GM10248 (cell line): ENCODE measurements at regions not wholly inside any gene's neighbourhood (a gene's known extent, or its start where the extent isn't known, plus 50 kb on each side); places are given as distances from the start of the nearest gene placed in this dataset.

Experiments used
- CTCF ChIA-PET: fragments of 300-600 bp; sonication (Branson Sonifier 250); formaldehyde crosslinking; extraction: SDS; loops from one replicate; lab custom pipeline; 2021; ENCODE audit warnings: antibody characterized with exemption; lab: Yijun Ruan, JAX
- POLR2A ChIA-PET: fragments of 350-650 bp; sonication (Branson Sonifier 250); formaldehyde crosslinking; extraction: SDS; loops from one replicate; lab custom pipeline; 2020; ENCODE audit warnings: antibody characterized with exemption; lab: Yijun Ruan, JAX
- DNase-seq: peaks from one replicate; pipeline ENCODE4 v3.0.0; 2012; ENCODE audit errors: extremely low spot score
- TF ChIP-seq, protein P1 (sequence below): IDR thresholded peaks from 2 replicates; pipeline ENCODE4 v1.5.1; 2012; ENCODE audit warnings: mild to moderate bottlenecking, low read depth; ENCODE audit errors: extremely low read depth, missing control alignments, control extremely low read depth

DNA sequence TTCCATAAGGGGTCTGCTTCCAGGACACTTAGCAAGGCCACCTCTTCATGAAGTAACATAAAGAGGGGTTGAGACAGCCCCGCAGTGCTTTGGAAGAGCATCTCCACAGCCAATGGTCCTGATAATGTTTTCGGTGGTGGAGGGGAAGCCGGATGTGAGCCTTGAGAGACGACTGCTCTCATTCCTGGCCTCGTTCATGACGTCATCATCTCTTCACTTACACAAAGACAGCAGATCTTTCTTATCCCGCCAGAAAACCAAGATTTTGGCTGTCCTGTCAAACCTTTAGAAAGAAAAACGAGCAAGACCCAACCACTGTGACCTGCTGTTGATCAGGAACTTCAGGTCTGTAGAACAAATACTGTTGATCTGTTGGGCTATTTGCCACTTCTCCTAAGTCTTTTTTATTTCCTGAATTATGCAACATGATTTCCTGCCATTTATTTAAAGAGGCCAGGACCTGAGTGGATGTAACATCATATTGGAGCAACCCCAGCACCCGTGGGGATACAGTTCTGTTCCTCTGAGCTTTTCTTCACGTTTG is 89.0 kb upstream of the IRX2 start:
- POLR2A ChIA-PET, result no interaction called here
- CTCF ChIA-PET, result no interaction called here
- TF ChIP-seq, protein P1, sequence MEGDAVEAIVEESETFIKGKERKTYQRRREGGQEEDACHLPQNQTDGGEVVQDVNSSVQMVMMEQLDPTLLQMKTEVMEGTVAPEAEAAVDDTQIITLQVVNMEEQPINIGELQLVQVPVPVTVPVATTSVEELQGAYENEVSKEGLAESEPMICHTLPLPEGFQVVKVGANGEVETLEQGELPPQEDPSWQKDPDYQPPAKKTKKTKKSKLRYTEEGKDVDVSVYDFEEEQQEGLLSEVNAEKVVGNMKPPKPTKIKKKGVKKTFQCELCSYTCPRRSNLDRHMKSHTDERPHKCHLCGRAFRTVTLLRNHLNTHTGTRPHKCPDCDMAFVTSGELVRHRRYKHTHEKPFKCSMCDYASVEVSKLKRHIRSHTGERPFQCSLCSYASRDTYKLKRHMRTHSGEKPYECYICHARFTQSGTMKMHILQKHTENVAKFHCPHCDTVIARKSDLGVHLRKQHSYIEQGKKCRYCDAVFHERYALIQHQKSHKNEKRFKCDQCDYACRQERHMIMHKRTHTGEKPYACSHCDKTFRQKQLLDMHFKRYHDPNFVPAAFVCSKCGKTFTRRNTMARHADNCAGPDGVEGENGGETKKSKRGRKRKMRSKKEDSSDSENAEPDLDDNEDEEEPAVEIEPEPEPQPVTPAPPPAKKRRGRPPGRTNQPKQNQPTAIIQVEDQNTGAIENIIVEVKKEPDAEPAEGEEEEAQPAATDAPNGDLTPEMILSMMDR, result no peak
- DNase-seq, result no peak

- no peak for DNase-seq
- ChIA-PET CTCF (no interaction called here), POLR2A (no interaction called here)
- TF ChIP-seq, protein P1, result no peak
Observed at GRCh38 chr5:2836133-2836532, 84.7 kb upstream of the IRX2 start.

DNA sequence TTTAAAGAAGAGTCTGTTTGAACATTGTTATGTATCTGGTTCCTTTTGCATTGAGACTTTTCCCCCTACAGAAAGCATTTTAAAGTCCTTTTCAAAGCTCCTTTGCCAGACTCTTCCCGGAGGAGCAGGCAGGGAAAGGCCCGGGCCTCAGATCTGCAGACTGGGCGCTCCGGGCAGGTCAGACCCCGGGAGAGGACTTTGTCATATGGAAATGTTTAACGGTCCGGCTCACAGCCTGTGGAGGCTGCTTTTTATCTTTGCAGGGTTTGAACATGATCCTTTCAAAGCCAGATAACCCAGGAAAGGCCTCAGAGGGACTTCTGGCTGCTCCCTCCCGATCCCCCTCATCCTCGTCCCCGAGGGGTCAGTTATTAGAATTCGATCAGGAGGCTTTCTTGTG is 82.1 kb upstream of the IRX2 start:
- CTCF ChIA-PET, result no interaction called here
- TF ChIP-seq, protein P1, result no peak
- DNase-seq, result no peak
- POLR2A ChIA-PET, result no interaction called here

DNA sequence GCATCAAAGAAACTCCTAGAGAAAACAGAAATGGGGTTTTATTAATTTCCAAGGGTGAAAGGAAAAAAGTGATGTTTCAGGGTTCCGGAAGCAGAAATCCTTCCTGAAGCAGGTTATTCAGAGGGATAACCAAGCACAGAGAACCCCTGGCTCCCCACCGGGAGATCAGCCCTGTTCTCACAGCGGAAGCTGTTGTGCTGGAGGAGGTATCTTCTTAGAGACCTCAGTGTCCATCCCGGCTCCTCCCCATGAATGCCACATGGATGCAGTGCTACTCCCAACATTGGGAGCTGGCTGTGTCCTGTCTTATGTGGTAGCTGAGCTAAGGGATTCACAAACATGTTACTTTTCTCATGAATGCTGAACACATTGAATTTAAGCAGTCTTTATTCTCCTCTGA is 80.9 kb upstream of the IRX2 start:
- no peak for DNase-seq
- TF ChIP-seq, protein P1, result no peak
- ChIA-PET CTCF (no interaction called here), POLR2A (no interaction called here)

- CTCF ChIA-PET, result no interaction called here
- no peak for DNase-seq
- POLR2A ChIA-PET, result no interaction called here
- TF ChIP-seq, protein P1, result no peak
Observed at GRCh38 chr5:2829239-2829638, 77.8 kb upstream of the IRX2 start.

GRCh38 chr5:2818936-2819335 is 67.5 kb upstream of the IRX2 start:
- ChIA-PET CTCF (no interaction called here), POLR2A (no interaction called here)
- TF ChIP-seq, protein P1, result no peak
- no peak for DNase-seq

- TF ChIP-seq, protein P1, result no peak
Observed at GRCh38 chr5:2817031-2817603, 65.6 kb upstream of the IRX2 start.

More at GRCh38 chr5:2817031-2817603, 65.6 kb upstream of the IRX2 start:
- POLR2A ChIA-PET, result no interaction called here
- CTCF ChIA-PET, result no interaction called here
- no peak for DNase-seq
